Esophagus muscularis mucosa (tissue), 3 donors: ENCODE measurements at regions not wholly inside any gene's neighbourhood (a gene's known extent, or its start where the extent isn't known, plus 50 kb on each side); places are given as distances from the start of the nearest gene placed in this dataset.
"Not testable (repeated sequence)": the region's sequence is repeated elsewhere in the genome, so short reads cannot be mapped to it uniquely, and the experiment has no call there.

Experiments used
- POLR2A ChIP-seq: fragments of 450-650 bp; IDR thresholded peaks from one replicate; pipeline ENCODE4 v1.6.1; 2017; ENCODE audit warnings: antibody characterized with exemption, moderate library complexity, mild to moderate bottlenecking, low read depth
- POLR2AphosphoS5 ChIP-seq, 2 donors: sonication (generic); formaldehyde crosslinking; IDR thresholded peaks; one replicate each; pipeline ENCODE4 v1.6.1; 2017; ENCODE audit warnings: antibody characterized with exemption in 2 of 2
- TF ChIP-seq, protein P1 (sequence below), 3 experiments: fragments of 200-600 bp in 2 of 3; fragments of 450-650 bp in 1 of 3; sonication (generic) in 2 of 3; IDR thresholded peaks; one replicate each; pipeline ENCODE4 v1.5.1; 2017 to 2019; ENCODE audit warnings: antibody characterized with exemption in 3 of 3, mild to moderate bottlenecking in 2 of 3, moderate library complexity in 1 of 3

DNA sequence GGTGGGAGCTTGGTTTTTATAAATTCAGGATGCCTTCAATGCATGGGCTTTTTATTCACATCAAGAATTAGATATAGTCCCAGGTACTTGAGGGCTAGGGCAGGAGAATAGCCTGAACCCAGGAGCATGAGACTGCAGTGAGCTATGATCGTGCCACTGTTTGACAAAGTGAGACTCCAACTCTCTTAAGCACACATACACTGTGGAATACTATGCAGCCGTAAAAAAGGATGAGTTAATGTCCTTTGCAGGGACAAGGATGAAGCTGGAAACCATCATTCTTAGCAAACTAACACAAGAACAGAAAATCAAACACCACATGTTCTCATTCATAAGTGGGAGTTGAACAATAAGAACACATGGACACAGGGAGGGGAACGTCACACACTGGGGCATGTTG is 470.0 kb downstream of the SETD4 start:
- TF ChIP-seq POLR2AphosphoS5 (IDR thresholded peaks at IDR 0.05); POLR2A: not testable (repeated sequence)
- TF ChIP-seq, protein P1, sequence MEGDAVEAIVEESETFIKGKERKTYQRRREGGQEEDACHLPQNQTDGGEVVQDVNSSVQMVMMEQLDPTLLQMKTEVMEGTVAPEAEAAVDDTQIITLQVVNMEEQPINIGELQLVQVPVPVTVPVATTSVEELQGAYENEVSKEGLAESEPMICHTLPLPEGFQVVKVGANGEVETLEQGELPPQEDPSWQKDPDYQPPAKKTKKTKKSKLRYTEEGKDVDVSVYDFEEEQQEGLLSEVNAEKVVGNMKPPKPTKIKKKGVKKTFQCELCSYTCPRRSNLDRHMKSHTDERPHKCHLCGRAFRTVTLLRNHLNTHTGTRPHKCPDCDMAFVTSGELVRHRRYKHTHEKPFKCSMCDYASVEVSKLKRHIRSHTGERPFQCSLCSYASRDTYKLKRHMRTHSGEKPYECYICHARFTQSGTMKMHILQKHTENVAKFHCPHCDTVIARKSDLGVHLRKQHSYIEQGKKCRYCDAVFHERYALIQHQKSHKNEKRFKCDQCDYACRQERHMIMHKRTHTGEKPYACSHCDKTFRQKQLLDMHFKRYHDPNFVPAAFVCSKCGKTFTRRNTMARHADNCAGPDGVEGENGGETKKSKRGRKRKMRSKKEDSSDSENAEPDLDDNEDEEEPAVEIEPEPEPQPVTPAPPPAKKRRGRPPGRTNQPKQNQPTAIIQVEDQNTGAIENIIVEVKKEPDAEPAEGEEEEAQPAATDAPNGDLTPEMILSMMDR (IDR thresholded peaks at IDR 0.05) = not testable (repeated sequence)
